Osteoblast (primary cell): ENCODE measurements at regions not wholly inside any gene's neighbourhood (a gene's known extent, or its start where the extent isn't known, plus 50 kb on each side); places are given as distances from the start of the nearest gene placed in this dataset.
"Not testable (repeated sequence)": the region's sequence is repeated elsewhere in the genome, so short reads cannot be mapped to it uniquely, and the experiment has no call there.

Experiments used
- DNase-seq: peaks from one replicate; pipeline ENCODE4 v3.0.0; 2011; ENCODE audit warnings: low spot score, mixed read lengths; ENCODE audit not compliant: insufficient read length; ENCODE audit errors: missing footprints
- H2AFZ ChIP-seq: 2 replicates; pipeline ENCODE4 v1.6.0; 2011; ENCODE audit warnings: mild to moderate bottlenecking, low read length
- H3K27ac ChIP-seq: 2 replicates; pipeline ENCODE4 v1.5.1; 2011; ENCODE audit warnings: mild to moderate bottlenecking, low read depth, low read length, moderate library complexity
- H3K27me3 ChIP-seq: 2 replicates; pipeline ENCODE4 v1.6.0; 2012; ENCODE audit warnings: mild to moderate bottlenecking, control low read depth, inconsistent platforms, low read length, moderate library complexity; ENCODE audit not compliant: insufficient read depth
- H3K36me3 ChIP-seq: 2 replicates; pipeline ENCODE4 v1.5.1; 2011; ENCODE audit warnings: mild to moderate bottlenecking, low read length, control low read depth, moderate library complexity; ENCODE audit not compliant: insufficient read depth
- H3K4me1 ChIP-seq: 2 replicates; pipeline ENCODE4 v1.5.1; 2011; ENCODE audit warnings: mild to moderate bottlenecking, low read length, control low read depth, moderate library complexity; ENCODE audit not compliant: insufficient read depth
- H3K4me2 ChIP-seq: 2 replicates; pipeline ENCODE4 v1.6.0; 2011; ENCODE audit warnings: mild to moderate bottlenecking, low read length; ENCODE audit not compliant: insufficient read depth
- H3K4me3 ChIP-seq: fragments of 200-600 bp; sonication (generic); 3 replicates; pipeline ENCODE4 v1.5.1; 2012; ENCODE audit warnings: mild to moderate bottlenecking, low read length, inconsistent platforms; ENCODE audit not compliant: insufficient read depth
- H3K79me2 ChIP-seq: 2 replicates; pipeline ENCODE4 v1.6.0; 2012; ENCODE audit warnings: mild to moderate bottlenecking, low read length, control low read depth, inconsistent platforms; ENCODE audit not compliant: insufficient read depth
- H3K9me3 ChIP-seq: 2 replicates; pipeline ENCODE4 v1.5.1; 2011; ENCODE audit warnings: low read depth, low read length, control low read depth
- H4K20me1 ChIP-seq: 2 replicates; pipeline ENCODE4 v1.6.0; 2012; ENCODE audit warnings: mild to moderate bottlenecking, low read length, control low read depth; ENCODE audit not compliant: insufficient read depth
- CTCF ChIP-seq: IDR thresholded peaks from 2 replicates; pipeline ENCODE4 v1.5.1; 2011; ENCODE audit warnings: mild to moderate bottlenecking, low read depth, low read length, moderate library complexity; ENCODE audit errors: extremely low read depth

DNA sequence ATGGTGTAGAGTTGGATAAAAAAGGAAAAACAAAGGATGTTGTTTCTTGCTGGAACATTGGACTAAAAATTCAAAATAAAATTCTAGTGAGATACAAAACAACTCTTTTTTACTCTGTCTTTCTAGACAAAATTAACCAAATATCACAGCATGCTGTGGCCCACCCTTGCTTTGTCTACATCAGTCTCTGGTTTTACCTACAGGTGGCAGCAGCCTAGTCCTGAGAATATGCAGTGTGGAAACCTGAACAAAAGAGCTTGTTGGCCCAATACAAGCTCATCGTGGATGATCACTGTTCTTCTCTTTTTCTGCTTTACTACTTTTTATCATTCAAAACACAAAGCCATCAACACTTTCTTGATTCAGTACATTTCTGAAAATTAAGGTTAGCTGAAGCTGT is 210.4 kb downstream of the CDH19 start:
- Histone ChIP-seq H3K27me3 (no peaks in the 10 kb centered on the region), H3K27ac (no peak overlapping the region), H3K9me3 (peaks cover 4% of the 10 kb centered on the region), H3K79me2 (no peaks in the 10 kb centered on the region), H3K4me2 (no peak overlapping the region), H2AFZ (no peak overlapping the region), H3K4me3 (no peak overlapping the region), H3K4me1 (no peaks in the 10 kb centered on the region), H4K20me1 (no peaks in the 10 kb centered on the region), H3K36me3 (no peaks in the 10 kb centered on the region)
- no peak for DNase-seq
- TF ChIP-seq CTCF, result no peak

- no peak for TF ChIP-seq CTCF
- no peak for DNase-seq
- no peaks in the 10 kb centered on the region for H3K27me3 ChIP-seq
- H3K4me1 ChIP-seq, result no peaks in the 10 kb centered on the region
- no peaks in the 10 kb centered on the region for H3K9me3 ChIP-seq
- H4K20me1 ChIP-seq, result no peaks in the 10 kb centered on the region
- no peaks in the 10 kb centered on the region for H3K79me2 ChIP-seq
- no peak overlapping the region for H3K27ac ChIP-seq
- H3K4me3 ChIP-seq, result no peak overlapping the region
- H3K36me3 ChIP-seq, result no peaks in the 10 kb centered on the region
- H2AFZ ChIP-seq, result no peak overlapping the region
- H3K4me2 ChIP-seq, result no peak overlapping the region
Observed at GRCh38 chr18:66377291-66377690, 226.6 kb downstream of the CDH19 start.

DNA sequence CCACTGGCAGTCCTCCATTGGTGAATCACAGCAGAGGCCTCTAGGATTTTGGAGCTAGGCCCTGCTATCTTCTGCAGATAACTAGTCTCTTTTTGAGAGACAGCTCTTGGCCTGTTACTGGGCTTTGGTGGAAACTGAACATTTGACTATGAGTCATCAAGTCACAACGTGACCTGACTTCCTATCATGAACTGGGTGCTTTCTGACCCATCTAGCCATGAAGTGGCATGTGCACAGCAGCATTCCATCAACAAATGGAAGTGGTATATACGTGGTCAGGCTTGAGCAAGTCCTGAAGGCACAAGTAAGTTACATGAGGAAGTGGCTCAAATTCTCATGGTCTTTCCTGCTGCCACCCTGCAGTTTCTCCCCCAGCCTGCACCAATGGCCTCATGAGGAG is 228.5 kb downstream of the CDH19 start:
- not testable (repeated sequence) for DNase-seq, H2AFZ ChIP-seq, H3K27ac ChIP-seq

DNA sequence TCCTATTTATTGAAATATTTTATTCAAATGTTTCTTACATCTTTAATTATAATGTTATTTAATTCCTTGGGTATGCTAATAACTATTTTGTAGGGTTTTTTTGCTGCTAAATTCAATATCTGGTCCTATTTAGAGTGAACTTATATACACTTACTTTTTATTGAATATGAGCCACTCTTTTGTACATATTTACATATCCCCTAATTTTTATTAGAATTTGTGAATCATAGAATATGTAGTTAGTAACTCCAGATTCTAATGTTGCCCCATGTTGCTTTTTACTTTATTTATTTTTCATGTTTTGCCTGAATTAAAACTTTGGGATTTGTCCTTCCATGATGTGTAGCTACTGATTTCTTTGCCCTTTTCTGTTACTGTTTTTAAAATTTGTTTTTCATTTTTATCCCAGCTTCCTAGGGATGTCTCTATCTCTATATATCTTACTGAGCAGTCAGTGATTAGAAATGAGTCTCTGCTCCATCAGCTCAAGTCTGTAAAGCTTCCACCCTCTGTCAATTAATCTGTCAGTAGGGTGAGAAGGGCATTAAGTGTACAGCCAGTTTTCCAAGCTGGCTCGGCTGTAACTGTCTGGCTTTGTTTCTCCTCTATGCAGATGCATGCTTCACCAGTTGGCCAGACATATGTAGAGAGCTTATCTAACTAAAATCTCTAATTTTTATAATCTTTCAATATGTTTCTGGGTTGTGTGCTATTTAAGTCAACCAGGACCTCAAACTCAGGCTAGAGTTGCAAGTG is 256.9 kb downstream of the CDH19 start:
- Histone ChIP-seq H4K20me1 (no peaks in the 10 kb centered on the region), H3K4me3 (no peak overlapping the region), H3K4me2 (no peak overlapping the region), H3K36me3 (no peaks in the 10 kb centered on the region), H3K9me3 (no peaks in the 10 kb centered on the region), H3K27ac (no peak overlapping the region), H3K4me1 (no peaks in the 10 kb centered on the region), H3K79me2 (no peaks in the 10 kb centered on the region), H3K27me3 (no peaks in the 10 kb centered on the region), H2AFZ (no peak overlapping the region)
- TF ChIP-seq CTCF, result no peak
- no peak for DNase-seq

More for the DNA sequence above, 228.5 kb downstream of the CDH19 start:
- not testable (repeated sequence) for H3K79me2 ChIP-seq, H3K27me3 ChIP-seq, H3K4me2 ChIP-seq, H3K9me3 ChIP-seq, H4K20me1 ChIP-seq, H3K4me1 ChIP-seq, H3K36me3 ChIP-seq, H3K4me3 ChIP-seq
